Bronchial epithelial cell (primary cell): ENCODE measurements at regions not wholly inside any gene's neighbourhood (a gene's known extent, or its start where the extent isn't known, plus 50 kb on each side); places are given as distances from the start of the nearest gene placed in this dataset.

ENCODE experiments used
- DNase-seq: peaks from one replicate; pipeline ENCODE4 v3.0.0-alpha.2; 2010; ENCODE audit warnings: low read depth
- FAIRE-seq: peaks from 2 replicates; lab custom pipeline; 2011; peaks lifted over from hg19 to GRCh38; lab: Jason Lieb, UNC
- H3K27me3 ChIP-seq: 2 replicates; pipeline ENCODE4 v1.5.1; 2011; ENCODE audit warnings: low read length; ENCODE audit not compliant: control insufficient read depth, insufficient read depth
- H3K36me3 ChIP-seq: 2 replicates; pipeline ENCODE4 v1.5.1; 2011; ENCODE audit warnings: low read length; ENCODE audit not compliant: control insufficient read depth, insufficient read depth
- H3K4me3 ChIP-seq: 2 replicates; pipeline ENCODE4 v1.5.1; 2011; ENCODE audit warnings: mild to moderate bottlenecking, low read depth, low read length, control low read depth
- CTCF ChIP-seq: IDR thresholded peaks from 2 replicates; pipeline ENCODE4 v1.5.1; 2011; ENCODE audit warnings: mild to moderate bottlenecking, moderate library complexity, low read length, control low read depth, inconsistent platforms; ENCODE audit not compliant: insufficient read depth, severe bottlenecking

GRCh38 chr13:102510072-102510471 lies 86.7 kb upstream of the TPP2 start:
- H3K4me3 ChIP-seq: no peak overlapping the region
- no peaks in the 10 kb centered on the region for H3K36me3 ChIP-seq
- FAIRE-seq: no peak
- no peaks in the 10 kb centered on the region for H3K27me3 ChIP-seq
- no peak for DNase-seq
- TF ChIP-seq CTCF: no peak

DNA sequence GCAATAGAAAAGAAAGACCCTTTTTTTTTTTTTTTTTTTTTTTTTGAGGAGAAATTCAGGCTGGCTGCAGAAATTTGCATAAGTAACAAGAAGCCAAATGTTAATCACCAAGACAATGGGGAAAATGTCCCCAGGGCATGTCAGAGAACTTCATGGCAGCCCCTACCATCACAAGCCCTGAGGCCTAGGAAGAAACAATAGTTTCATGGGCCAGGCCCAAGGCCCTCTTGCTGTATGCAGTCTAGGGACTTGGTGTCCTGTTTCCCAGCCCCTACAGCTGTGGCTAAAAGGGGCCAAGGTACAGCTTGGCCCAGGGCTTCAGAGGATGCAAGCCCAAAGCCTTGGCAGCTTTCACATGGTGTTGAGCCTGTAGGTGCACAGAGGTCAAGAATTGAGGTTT lies 88.4 kb upstream of the TPP2 start:
- DNase-seq (no peak), FAIRE-seq (no peak)
- no peaks in the 10 kb centered on the region for H3K36me3 ChIP-seq
- TF ChIP-seq CTCF: no peak
- H3K27me3 ChIP-seq: no peaks in the 10 kb centered on the region
- no peak overlapping the region for H3K4me3 ChIP-seq

DNA sequence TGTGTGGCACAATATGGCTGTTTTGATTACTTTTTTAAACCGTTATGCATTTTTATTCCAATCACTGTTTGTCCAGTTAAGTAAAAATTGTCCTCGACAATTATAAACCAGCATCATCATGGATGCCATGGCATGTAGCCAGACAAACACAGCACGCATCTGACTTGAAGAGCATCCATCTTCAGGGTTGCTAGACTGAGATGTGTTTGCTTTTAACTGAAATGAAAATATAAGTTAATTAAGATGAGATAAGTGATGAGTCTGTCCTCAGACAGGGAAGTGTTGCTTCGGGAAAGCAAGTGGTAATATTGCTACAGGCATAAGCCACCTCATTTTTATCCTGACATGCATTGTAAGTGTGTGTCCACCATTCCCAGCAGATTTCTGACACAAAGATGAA lies 92.8 kb upstream of the TPP2 start:
- no peak overlapping the region for H3K4me3 ChIP-seq
- TF ChIP-seq CTCF: no peak
- DNase-seq: no peak
- H3K36me3 ChIP-seq: no peaks in the 10 kb centered on the region
- no peaks in the 10 kb centered on the region for H3K27me3 ChIP-seq
- no peak for FAIRE-seq

DNA sequence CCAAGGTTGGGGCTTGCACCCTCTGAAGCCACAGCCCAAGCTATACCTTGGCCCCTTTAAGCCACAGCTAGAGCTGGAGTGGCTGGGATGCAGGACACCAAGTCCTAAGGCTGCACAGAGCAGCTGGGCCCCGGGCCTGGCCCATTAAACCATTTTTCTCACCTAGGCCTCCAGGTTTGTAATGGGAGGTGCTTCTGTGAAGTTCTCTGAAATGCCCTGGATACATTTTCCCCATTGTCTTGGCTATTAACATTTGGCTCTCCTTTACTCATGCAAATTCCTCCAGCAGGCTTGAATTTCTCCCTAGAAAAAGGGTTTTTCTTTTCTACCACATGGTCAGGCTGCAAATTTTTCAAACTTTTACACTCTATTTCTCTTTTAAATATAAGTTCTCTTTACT lies 93.8 kb upstream of the FGF14 start:
- no peak overlapping the region for H3K4me3 ChIP-seq
- FAIRE-seq: no peak
- no peak for TF ChIP-seq CTCF

DNA sequence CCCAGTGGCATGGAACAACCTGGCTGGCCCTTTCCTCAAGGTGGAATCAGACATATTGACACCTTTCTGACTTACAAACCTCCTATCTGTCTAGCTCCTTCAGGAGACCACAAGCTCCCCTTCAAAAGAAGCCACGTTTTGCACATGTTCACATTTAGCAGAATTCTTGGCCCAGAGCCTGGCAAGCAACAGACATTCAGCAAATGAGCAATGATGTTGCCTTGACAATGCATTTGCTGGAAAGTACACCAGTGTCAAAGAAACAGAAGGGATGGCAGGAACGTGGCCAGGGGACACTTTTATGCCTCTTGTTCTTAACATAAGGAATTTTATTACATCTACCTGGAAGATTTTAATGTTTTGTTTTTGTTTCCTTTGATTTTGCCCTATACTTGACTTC lies 85.5 kb upstream of the FGF14 start:
- FAIRE-seq (no peak), DNase-seq (no peak)
- no peak for TF ChIP-seq CTCF
- no peak overlapping the region for H3K4me3 ChIP-seq
- H3K36me3 ChIP-seq: no peaks in the 10 kb centered on the region
- no peaks in the 10 kb centered on the region for H3K27me3 ChIP-seq

More for the DNA sequence above, 93.8 kb upstream of the FGF14 start:
- no peak for DNase-seq
- H3K36me3 ChIP-seq: no peaks in the 10 kb centered on the region
- no peaks in the 10 kb centered on the region for H3K27me3 ChIP-seq

GRCh38 chr13:102484329-102484728 lies 82.5 kb upstream of the FGF14 start:
- peak; percentile 16 for TF ChIP-seq CTCF
- Histone ChIP-seq H3K36me3 (no peaks in the 10 kb centered on the region), H3K4me3 (no peak overlapping the region), H3K27me3 (no peaks in the 10 kb centered on the region)
- FAIRE-seq (no peak), DNase-seq (peak; percentile 26)
